C4-2B (cell line): ENCODE measurements at regions not wholly inside any gene's neighbourhood (a gene's known extent, or its start where the extent isn't known, plus 50 kb on each side); places are given as distances from the start of the nearest gene placed in this dataset.

Experiments
- ZFX ChIP-seq: fragments of 450-650 bp; IDR thresholded peaks from 2 replicates; pipeline ENCODE4 v1.6.1; 2017
- TF ChIP-seq, protein P1 (sequence below): fragments of 450-650 bp; conservative IDR thresholded peaks from 2 replicates; pipeline ENCODE4 v1.5.1; 2017; ENCODE audit warnings: mild to moderate bottlenecking

DNA sequence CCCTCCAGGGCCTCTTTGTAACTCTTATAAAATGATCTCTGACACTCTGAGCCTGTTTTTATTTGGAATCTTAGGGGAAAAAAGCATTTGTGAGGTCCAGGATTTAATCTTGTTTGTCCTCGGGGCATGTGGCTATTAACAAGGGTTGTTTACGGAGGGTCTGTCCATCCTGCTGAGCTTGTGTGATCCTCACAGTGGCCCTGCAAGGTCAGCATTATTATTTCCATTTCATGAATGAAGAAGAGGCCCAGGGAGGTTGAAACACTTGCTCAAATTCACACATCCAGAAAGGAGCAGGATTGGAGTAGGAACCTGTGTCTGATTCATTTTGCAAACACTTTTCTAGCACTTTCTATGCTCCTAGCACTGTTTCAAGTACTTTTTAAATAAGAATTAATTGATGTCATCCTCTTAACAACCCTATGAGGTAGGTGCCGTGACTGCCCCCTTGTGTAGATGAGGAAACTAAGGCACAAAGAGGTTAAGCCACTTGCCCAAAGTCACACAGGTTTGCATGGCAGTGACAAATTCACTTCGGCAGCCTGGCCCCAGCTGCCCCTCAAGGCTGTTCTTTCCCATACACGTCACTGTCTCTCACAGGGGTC, 178.9 kb downstream of the MIS18A start:
- TF ChIP-seq, protein P1, sequence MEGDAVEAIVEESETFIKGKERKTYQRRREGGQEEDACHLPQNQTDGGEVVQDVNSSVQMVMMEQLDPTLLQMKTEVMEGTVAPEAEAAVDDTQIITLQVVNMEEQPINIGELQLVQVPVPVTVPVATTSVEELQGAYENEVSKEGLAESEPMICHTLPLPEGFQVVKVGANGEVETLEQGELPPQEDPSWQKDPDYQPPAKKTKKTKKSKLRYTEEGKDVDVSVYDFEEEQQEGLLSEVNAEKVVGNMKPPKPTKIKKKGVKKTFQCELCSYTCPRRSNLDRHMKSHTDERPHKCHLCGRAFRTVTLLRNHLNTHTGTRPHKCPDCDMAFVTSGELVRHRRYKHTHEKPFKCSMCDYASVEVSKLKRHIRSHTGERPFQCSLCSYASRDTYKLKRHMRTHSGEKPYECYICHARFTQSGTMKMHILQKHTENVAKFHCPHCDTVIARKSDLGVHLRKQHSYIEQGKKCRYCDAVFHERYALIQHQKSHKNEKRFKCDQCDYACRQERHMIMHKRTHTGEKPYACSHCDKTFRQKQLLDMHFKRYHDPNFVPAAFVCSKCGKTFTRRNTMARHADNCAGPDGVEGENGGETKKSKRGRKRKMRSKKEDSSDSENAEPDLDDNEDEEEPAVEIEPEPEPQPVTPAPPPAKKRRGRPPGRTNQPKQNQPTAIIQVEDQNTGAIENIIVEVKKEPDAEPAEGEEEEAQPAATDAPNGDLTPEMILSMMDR: 0 out of 2 replicates have a peak, but pooled peaks have one; percentile 9
- no peak for TF ChIP-seq ZFX
